Tibial nerve (tissue), 4 donors: ENCODE measurements at regions not wholly inside any gene's neighbourhood (a gene's known extent, or its start where the extent isn't known, plus 50 kb on each side); places are given as distances from the start of the nearest gene placed in this dataset.

ENCODE experiments used
- DNase-seq, 2 donors: peaks; one replicate each; pipeline ENCODE4 v3.0.0-alpha.2; 2019; ENCODE audit warnings: low spot score in 2 of 2
- H3K27ac ChIP-seq, 4 donors: fragments of 200-600 bp; sonication (generic) in 3 of 4; one replicate each; pipeline ENCODE4 v1.5.1; 2017 to 2019; ENCODE audit warnings: mild to moderate bottlenecking in 1 of 4
- H3K27me3 ChIP-seq, 2 donors: fragments of 200-600 bp; sonication (generic) in 1 of 2; one replicate each; pipeline versions ENCODE4 v1.5.1 to v1.6.0; 2017 to 2019
- H3K36me3 ChIP-seq, 3 donors: fragments of 200-600 bp; sonication (generic); one replicate each; pipeline ENCODE4 v1.5.1; 2018 to 2019
- H3K4me1 ChIP-seq, 4 donors: fragments of 200-600 bp; sonication (generic) in 3 of 4; one replicate each; pipeline ENCODE4 v1.5.1; 2017 to 2019
- H3K4me3 ChIP-seq, 4 donors: fragments of 200-600 bp; sonication (generic) in 3 of 4; one replicate each; pipeline ENCODE4 v1.5.1; 2017 to 2019; ENCODE audit warnings: mild to moderate bottlenecking in 1 of 4, moderate library complexity in 1 of 4
- H3K9me3 ChIP-seq, 4 donors: fragments of 200-600 bp; sonication (generic) in 3 of 4; one replicate each; pipeline ENCODE4 v1.5.1; 2017 to 2019
- CTCF ChIP-seq, 5 experiments: fragments of 200-600 bp in 3 of 5; fragments of 450-650 bp in 2 of 5; sonication (generic) in 3 of 5; IDR thresholded peaks; one replicate each; pipeline ENCODE4 v1.5.1; 2016 to 2019; ENCODE audit warnings: antibody characterized with exemption in 5 of 5, mild to moderate bottlenecking in 3 of 5, moderate library complexity in 2 of 5
- EP300 ChIP-seq, 2 donors: sonication (generic); formaldehyde crosslinking; IDR thresholded peaks; one replicate each; pipeline ENCODE4 v1.6.1; 2017; ENCODE audit warnings: antibody characterized with exemption in 2 of 2, mild to moderate bottlenecking in 1 of 2
- POLR2A ChIP-seq, 2 donors: fragments of 450-650 bp; IDR thresholded peaks; one replicate each; pipeline ENCODE4 v1.6.1; 2017; ENCODE audit warnings: antibody characterized with exemption in 2 of 2, mild to moderate bottlenecking in 2 of 2, moderate library complexity in 2 of 2
- WGBS, 2 donors: methylation state at CpG; one replicate each; pipeline ENCODE4 v1.1.5; 2018; 5-methylcytosine and 5-hydroxymethylcytosine counted together

- Histone ChIP-seq H3K9me3 (no peaks in the 10 kb centered on the region), H3K36me3 (no peaks in the 10 kb centered on the region), H3K27ac (no peak overlapping the region), H3K27me3 (no peaks in the 10 kb centered on the region), H3K4me1 (peaks cover 0 to 5% (median 2%) of the 10 kb centered on the region in 4 donors), H3K4me3 (no peak overlapping the region)
- DNase-seq = no peak
- no peak for TF ChIP-seq POLR2A (IDR thresholded peaks at IDR 0.05)
- TF ChIP-seq CTCF (IDR thresholded peaks at IDR 0.05) = no peak
- WGBS, 2 donors = 84 to 89% methylated on average over 3 of the region's 3 CpGs
These were observed 212.8 kb upstream of the CDH8 start for GRCh38 chr16:62249069-62249468.

- WGBS, 2 donors = 27 to 55% methylated on average over 1 of the region's 1 CpG
- TF ChIP-seq EP300 (IDR thresholded peaks at IDR 0.05) (no peak), CTCF (IDR thresholded peaks at IDR 0.05) (no peak), POLR2A (IDR thresholded peaks at IDR 0.05) (no peak)
- Histone ChIP-seq H3K9me3 (no peaks in the 10 kb centered on the region), H3K4me1 (no peaks in the 10 kb centered on the region), H3K27me3 (no peaks in the 10 kb centered on the region), H3K36me3 (no peaks in the 10 kb centered on the region), H3K27ac (no peak overlapping the region), H3K4me3 (no peak overlapping the region)
- DNase-seq = no peak
These were observed 204.5 kb upstream of the CDH8 start for GRCh38 chr16:62240722-62241121.

GRCh38 chr16:62225675-62226074 is 189.4 kb upstream of the CDH8 start:
- H3K4me1 ChIP-seq = no peaks in the 10 kb centered on the region
- TF ChIP-seq EP300 (IDR thresholded peaks at IDR 0.05) = no peak
- TF ChIP-seq CTCF (IDR thresholded peaks at IDR 0.05) = peak in 3 of 5 experiments; percentile 7 to 24 (median 22)
- H3K4me3 ChIP-seq = peak overlapping the region in 1 of 4 donors; percentile 9
- no peaks in the 10 kb centered on the region for H3K27me3 ChIP-seq
- no peak overlapping the region for H3K27ac ChIP-seq
- H3K36me3 ChIP-seq = no peaks in the 10 kb centered on the region
- DNase-seq = peak; percentile 15 to 35
- no peaks in the 10 kb centered on the region for H3K9me3 ChIP-seq
- whole genome bisulfite sequencing, 2 donors = 25 to 46% methylated on average over 7 of the region's 7 CpGs

GRCh38 chr16:62224646-62225209 is 188.5 kb upstream of the CDH8 start:
- no peak for DNase-seq
- H3K4me3 ChIP-seq = no peak overlapping the region
- no peaks in the 10 kb centered on the region for H3K4me1 ChIP-seq
- 44 to 52% methylated on average over 9 of the region's 9 CpGs for WGBS, 2 donors
- H3K9me3 ChIP-seq = no peaks in the 10 kb centered on the region
- H3K27ac ChIP-seq = no peak overlapping the region
- H3K27me3 ChIP-seq = no peaks in the 10 kb centered on the region
- TF ChIP-seq CTCF (IDR thresholded peaks at IDR 0.05) = no peak
- TF ChIP-seq EP300 (IDR thresholded peaks at IDR 0.05) = no peak
- TF ChIP-seq POLR2A (IDR thresholded peaks at IDR 0.05) = no peak
- H3K36me3 ChIP-seq = no peaks in the 10 kb centered on the region

GRCh38 chr16:62216837-62217236 is 180.6 kb upstream of the CDH8 start:
- TF ChIP-seq CTCF (IDR thresholded peaks at IDR 0.05) (no peak), POLR2A (IDR thresholded peaks at IDR 0.05) (no peak), EP300 (IDR thresholded peaks at IDR 0.05) (no peak)
- H3K4me1 ChIP-seq = no peaks in the 10 kb centered on the region
- no peaks in the 10 kb centered on the region for H3K36me3 ChIP-seq
- DNase-seq = no peak
- H3K27me3 ChIP-seq = no peaks in the 10 kb centered on the region
- WGBS, 2 donors = 68 to 73% methylated on average over 3 of the region's 3 CpGs
- no peak overlapping the region for H3K4me3 ChIP-seq
- no peaks in the 10 kb centered on the region for H3K9me3 ChIP-seq
- H3K27ac ChIP-seq = no peak overlapping the region
